ENCODE measurements at regions not wholly inside any gene's neighbourhood (a gene's known extent, or its start where the extent isn't known, plus 50 kb on each side); places are given as distances from the start of the nearest gene placed in this dataset.

- no peak for TF ChIP-seq CTCF (IDR thresholded peaks at IDR 0.05)
- ATAC-seq (peak; percentile 59), DNase-seq (no peak)
- H3K9me3 ChIP-seq: no peaks in the 10 kb centered on the region
- no peak overlapping the region for H3K4me3 ChIP-seq
- intact Hi-C loops (cut with DNase I, micrococcal nuclease): no loop called here
- peaks cover 9% of the 10 kb centered on the region for H3K4me1 ChIP-seq (ENCODE audit: low read depth)
- H3K36me3 ChIP-seq (ENCODE audit: low read depth): no peaks in the 10 kb centered on the region
These were observed 56.8 kb upstream of the ERRFI1 start for GRCh38 chr1:8082945-8083344.

GRCh38 chr1:8078176-8078671, 52.1 kb upstream of the ERRFI1 start:
- H3K4me1 ChIP-seq (ENCODE audit: low read depth): peaks cover 18% of the 10 kb centered on the region
- no peaks in the 10 kb centered on the region for H3K9me3 ChIP-seq
- no peak for TF ChIP-seq CTCF (IDR thresholded peaks at IDR 0.05)
- peak; percentile 34 for ATAC-seq
- H3K36me3 ChIP-seq (ENCODE audit: low read depth): no peaks in the 10 kb centered on the region
- H3K4me3 ChIP-seq: no peak overlapping the region
- DNase-seq: no peak
- intact Hi-C loops (cut with DNase I, micrococcal nuclease): no loop called here

GRCh38 chr1:8077602-8078001, 51.5 kb upstream of the ERRFI1 start:
- peak; percentile 64 for ATAC-seq
- intact Hi-C loops (cut with DNase I, micrococcal nuclease): no loop called here

GRCh38 chr1:8077120-8077573, 51.0 kb upstream of the ERRFI1 start:
- no peaks in the 10 kb centered on the region for H3K36me3 ChIP-seq (ENCODE audit: low read depth)
- H3K9me3 ChIP-seq: no peaks in the 10 kb centered on the region
- DNase-seq (peak; percentile 53 to 67 (median 54)), ATAC-seq (peak; percentile 97)
- no peak for TF ChIP-seq CTCF (IDR thresholded peaks at IDR 0.05)
- intact Hi-C loops (cut with DNase I, micrococcal nuclease): no loop called here
- H3K4me1 ChIP-seq (ENCODE audit: low read depth): peaks cover 18% of the 10 kb centered on the region
- no peak overlapping the region for H3K4me3 ChIP-seq

More at GRCh38 chr1:8077602-8078001, 51.5 kb upstream of the ERRFI1 start:
- peaks cover 18% of the 10 kb centered on the region for H3K4me1 ChIP-seq (ENCODE audit: low read depth)
- no peak for DNase-seq
- H3K4me3 ChIP-seq: no peak overlapping the region
- no peaks in the 10 kb centered on the region for H3K36me3 ChIP-seq (ENCODE audit: low read depth)
- H3K9me3 ChIP-seq: no peaks in the 10 kb centered on the region
- TF ChIP-seq CTCF (IDR thresholded peaks at IDR 0.05): no peak

GRCh38 chr1:8076176-8076575, 50.1 kb upstream of the ERRFI1 start:
- TF ChIP-seq CTCF (IDR thresholded peaks at IDR 0.05): no peak
- Histone ChIP-seq H3K4me3 (no peak overlapping the region), H3K9me3 (no peaks in the 10 kb centered on the region), H3K4me1 (ENCODE audit: low read depth) (peaks cover 18% of the 10 kb centered on the region), H3K36me3 (ENCODE audit: low read depth) (no peaks in the 10 kb centered on the region)
- intact Hi-C loops (cut with DNase I, micrococcal nuclease): no loop called here
- DNase-seq: no peak
- ATAC-seq: peak; percentile 27
